Uterus (tissue), 3 donors: ENCODE measurements at regions not wholly inside any gene's neighbourhood (a gene's known extent, or its start where the extent isn't known, plus 50 kb on each side); places are given as distances from the start of the nearest gene placed in this dataset.

Source experiments
- DNase-seq, 2 donors: peaks; one replicate each; pipeline ENCODE4 v3.0.0-alpha.2; 2019 to 2020
- H3K27ac ChIP-seq, 2 donors: fragments of 200-600 bp; sonication (generic); 1 replicate in 1 of 2; 2 replicates in 1 of 2; pipeline ENCODE4 v1.5.1; 2016 to 2018
- H3K27me3 ChIP-seq, 2 donors: fragments of 200-600 bp; sonication (generic); one replicate each; pipeline ENCODE4 v1.5.1; 2018 to 2019; ENCODE audit warnings: control low read depth in 1 of 2
- H3K36me3 ChIP-seq, 2 donors: fragments of 200-600 bp; sonication (generic); one replicate each; pipeline ENCODE4 v1.5.1; 2019; ENCODE audit warnings: control low read depth in 1 of 2
- H3K4me1 ChIP-seq, 2 donors: fragments of 200-600 bp; sonication (generic); one replicate each; pipeline ENCODE4 v1.5.1; 2018 to 2019; ENCODE audit warnings: control low read depth in 1 of 2
- H3K4me3 ChIP-seq, 2 donors: fragments of 200-600 bp; sonication (generic); 1 replicate in 1 of 2; 2 replicates in 1 of 2; pipeline ENCODE4 v1.5.1; 2018 to 2019; ENCODE audit warnings: mild to moderate bottlenecking in 1 of 2
- H3K9me3 ChIP-seq, 2 donors: fragments of 200-600 bp; sonication (generic); one replicate each; pipeline ENCODE4 v1.5.1; 2019; ENCODE audit warnings: control low read depth in 1 of 2
- CTCF ChIP-seq, 4 experiments: fragments of 200-600 bp in 2 of 4; fragments of 450-650 bp in 2 of 4; sonication (generic) in 2 of 4; IDR thresholded peaks; one replicate each; pipeline ENCODE4 v1.5.1; 2016 to 2019; ENCODE audit warnings: antibody characterized with exemption in 4 of 4, mild to moderate bottlenecking in 2 of 4, moderate library complexity in 1 of 4
- POLR2A ChIP-seq, 2 donors: fragments of 450-650 bp; IDR thresholded peaks; one replicate each; pipeline ENCODE4 v1.6.1; 2016; ENCODE audit warnings: antibody characterized with exemption in 2 of 2, mild to moderate bottlenecking in 1 of 2, moderate library complexity in 1 of 2
- intact Hi-C: fragments of 100-400 bp; cut with DNase I; formaldehyde crosslinking; loops from one replicate; pipeline ENCODE4 v1.15.1; 2023; ENCODE audit warnings: low total_unique reads
- donor health status: DM: yes; HTN: yes; CAD: no.

GRCh38 chr1:34653110-34653509 lies 101.7 kb upstream of the GJB5 start:
- Histone ChIP-seq H3K27ac (no peak overlapping the region), H3K4me1 (no peaks in the 10 kb centered on the region), H3K27me3 (no peaks in the 10 kb centered on the region), H3K9me3 (no peaks in the 10 kb centered on the region), H3K4me3 (no peak overlapping the region), H3K36me3 (no peaks in the 10 kb centered on the region)
- intact Hi-C loops, result no loop called here
- TF ChIP-seq CTCF (IDR thresholded peaks at IDR 0.05) (no peak), POLR2A (IDR thresholded peaks at IDR 0.05) (no peak)
- DNase-seq, result no peak

DNA sequence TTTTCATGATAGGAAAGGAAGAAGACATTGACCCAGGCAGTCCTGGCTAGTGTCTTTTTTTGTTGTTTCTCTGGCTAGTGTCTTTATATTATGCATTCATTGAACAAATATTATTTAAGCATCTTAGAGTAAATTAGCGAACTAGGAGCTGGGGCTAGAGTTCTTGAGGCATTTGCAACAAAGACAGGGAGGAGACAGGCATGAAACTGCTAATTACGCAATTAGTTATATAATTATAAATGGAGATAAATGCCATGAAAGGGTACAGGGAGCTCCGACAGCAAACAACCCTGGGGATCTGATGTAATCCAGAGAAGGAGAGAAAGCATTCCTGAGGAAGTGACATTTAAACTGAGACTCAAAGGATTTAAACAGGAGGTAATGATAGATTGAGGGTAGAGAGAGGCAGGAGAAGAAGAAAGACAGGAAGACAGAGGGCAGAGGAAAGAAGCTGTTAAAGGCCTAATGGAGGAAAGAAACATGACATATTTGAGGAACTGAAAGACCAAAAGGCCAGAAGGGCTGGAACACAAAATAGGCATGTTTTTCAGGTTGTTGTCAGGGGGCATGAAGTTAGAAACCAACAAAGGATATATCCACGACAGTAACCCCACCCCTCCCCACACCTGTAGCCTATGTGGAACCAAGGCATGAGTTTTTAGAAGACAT lies 99.5 kb upstream of the GJB5 start:
- Histone ChIP-seq H3K27ac (no peak overlapping the region), H3K27me3 (no peaks in the 10 kb centered on the region), H3K4me3 (no peak overlapping the region), H3K4me1 (no peaks in the 10 kb centered on the region), H3K36me3 (no peaks in the 10 kb centered on the region), H3K9me3 (no peaks in the 10 kb centered on the region)
- TF ChIP-seq POLR2A (IDR thresholded peaks at IDR 0.05) (no peak), CTCF (IDR thresholded peaks at IDR 0.05) (no peak)
- no peak for DNase-seq
- intact Hi-C loops, result no loop called here

GRCh38 chr1:34655875-34656240 lies 99.0 kb upstream of the GJB5 start:
- no peak for DNase-seq
- H3K4me3 ChIP-seq, result no peak overlapping the region
- no peaks in the 10 kb centered on the region for H3K9me3 ChIP-seq
- intact Hi-C loops, result no loop called here
- H3K36me3 ChIP-seq, result no peaks in the 10 kb centered on the region
- no peaks in the 10 kb centered on the region for H3K4me1 ChIP-seq
- no peak overlapping the region for H3K27ac ChIP-seq
- no peaks in the 10 kb centered on the region for H3K27me3 ChIP-seq
- TF ChIP-seq POLR2A (IDR thresholded peaks at IDR 0.05), result no peak
- TF ChIP-seq CTCF (IDR thresholded peaks at IDR 0.05), result no peak

- intact Hi-C loops, result no loop called here
- Histone ChIP-seq H3K4me3 (no peak overlapping the region), H3K27ac (no peak overlapping the region), H3K4me1 (no peaks in the 10 kb centered on the region), H3K27me3 (no peaks in the 10 kb centered on the region), H3K9me3 (no peaks in the 10 kb centered on the region), H3K36me3 (no peaks in the 10 kb centered on the region)
- DNase-seq, result no peak
- no peak for TF ChIP-seq CTCF (IDR thresholded peaks at IDR 0.05)
Measured at GRCh38 chr1:34656299-34656698, 98.5 kb upstream of the GJB5 start.

DNA sequence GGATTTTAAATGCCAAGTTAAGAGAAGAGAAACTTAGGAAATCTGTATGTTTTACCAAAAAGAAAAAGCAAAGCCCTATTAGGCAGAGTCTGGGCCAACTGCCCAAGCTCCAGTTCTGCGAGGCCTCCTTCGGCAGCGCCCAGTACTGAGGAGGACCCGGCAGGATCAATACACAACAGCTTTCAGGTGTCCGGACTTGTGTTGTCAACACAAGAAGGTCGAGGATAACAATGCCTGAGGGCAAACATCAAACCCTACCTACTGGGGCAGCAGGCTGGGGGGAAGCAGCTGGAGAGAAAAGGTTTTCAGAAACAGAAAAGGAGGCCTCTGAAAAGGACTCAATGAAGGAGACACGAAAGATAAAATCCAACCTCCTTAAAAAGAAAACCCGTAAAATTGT lies 98.1 kb upstream of the GJB5 start:
- no peak overlapping the region for H3K27ac ChIP-seq

More for the DNA sequence above, 98.1 kb upstream of the GJB5 start:
- DNase-seq, result no peak
- no peak overlapping the region for H3K4me3 ChIP-seq
- no peaks in the 10 kb centered on the region for H3K9me3 ChIP-seq
- no peaks in the 10 kb centered on the region for H3K27me3 ChIP-seq
- H3K36me3 ChIP-seq, result no peaks in the 10 kb centered on the region
- H3K4me1 ChIP-seq, result no peaks in the 10 kb centered on the region
- intact Hi-C loops, result no loop called here
- no peak for TF ChIP-seq CTCF (IDR thresholded peaks at IDR 0.05)
- TF ChIP-seq POLR2A (IDR thresholded peaks at IDR 0.05), result no peak
